K562 (cell line): ENCODE measurements at regions not wholly inside any gene's neighbourhood (a gene's known extent, or its start where the extent isn't known, plus 50 kb on each side); places are given as distances from the start of the nearest gene placed in this dataset.

Experiments used
- ARID1B ChIP-seq: fragments of 450-650 bp; IDR thresholded peaks from 2 replicates; pipeline ENCODE4 v1.6.1; 2016; ENCODE audit warnings: antibody characterized with exemption, mild to moderate bottlenecking, inconsistent platforms
- ATF7 ChIP-seq: fragments of 450-650 bp; IDR thresholded peaks from 2 replicates; pipeline ENCODE4 v1.7.1; 2014; ENCODE audit warnings: mild to moderate bottlenecking, moderate library complexity
- CBX3 ChIP-seq, 2 experiments: IDR thresholded peaks; 1 replicate in 1 of 2; 2 replicates in 1 of 2; pipeline ENCODE4 v1.6.1; 2012; ENCODE audit warnings: inconsistent platforms in 2 of 2, low read length in 2 of 2, borderline replicate concordance in 1 of 2, control low read depth in 1 of 2
- CHD1 ChIP-seq: fragments of 200-600 bp; sonication (generic); IDR thresholded peaks from one replicate; pipeline ENCODE4 v1.6.1; 2012; ENCODE audit warnings: mild to moderate bottlenecking, moderate library complexity, low read length, inconsistent platforms
- FOS ChIP-seq: IDR thresholded peaks from 3 replicates; pipeline ENCODE4 v1.6.1; 2011; ENCODE audit not compliant: insufficient read length; ENCODE audit errors: extremely low read depth
- FOXJ3 ChIP-seq: sonication (generic); formaldehyde crosslinking; IDR thresholded peaks from 2 replicates; pipeline ENCODE4 v1.4.0; 2020; ENCODE audit warnings: mild to moderate bottlenecking, missing genetic modification reagents
- HIVEP1 ChIP-seq: fragments of 250-450 bp; sonication (Bioruptor Pico); IDR thresholded peaks from 2 replicates; pipeline ENCODE4 v1.4.0; 2020; ENCODE audit warnings: mild to moderate bottlenecking
- MAFG ChIP-seq: fragments of 450-650 bp; conservative IDR thresholded peaks from 2 replicates; pipeline ENCODE4 v1.6.1; 2016; ENCODE audit warnings: missing genetic modification characterization, missing compliant biosample characterization
- MAZ ChIP-seq, 2 experiments: fragments of 450-650 bp in 1 of 2; sonication (generic) in 1 of 2; formaldehyde crosslinking; IDR thresholded peaks in 1 of 2; conservative IDR thresholded peaks in 1 of 2; 2 replicates each; pipeline versions ENCODE4 v1.4.0 to v1.5.0; 2020; ENCODE audit warnings: mild to moderate bottlenecking in 1 of 2, missing genetic modification reagents in 1 of 2
- NR2C2 ChIP-seq, 2 experiments: fragments of 200-800 bp in 1 of 2; sonication (Bioruptor generic) in 1 of 2; sonication (generic) in 1 of 2; formaldehyde crosslinking in 1 of 2; IDR thresholded peaks; 2 replicates each; pipeline versions ENCODE4 v1.6.1 to v1.8.0; 2016 to 2022; ENCODE audit warnings: mild to moderate bottlenecking in 1 of 2, missing compliant biosample characterization in 1 of 2, missing genetic modification characterization in 1 of 2, missing genetic modification reagents in 1 of 2
- RAD21 ChIP-seq, 2 experiments: fragments of 250-450 bp in 1 of 2; fragments of 450-650 bp in 1 of 2; sonication (Bioruptor Pico) in 1 of 2; formaldehyde crosslinking in 1 of 2; IDR thresholded peaks in 1 of 2; conservative IDR thresholded peaks in 1 of 2; 2 replicates each; pipeline versions ENCODE4 v1.4.0 to v1.8.0; 2020 to 2022; ENCODE audit warnings: mild to moderate bottlenecking in 2 of 2, moderate library complexity in 1 of 2
- RBM39 ChIP-seq: fragments of 200-400 bp; formaldehyde crosslinking; optimal IDR thresholded peaks from 2 replicates; pipeline ENCODE3; 2018; ENCODE audit warnings: low read depth, low read length
- TAF15 ChIP-seq: fragments of 200-400 bp; formaldehyde crosslinking; IDR thresholded peaks from 2 replicates; pipeline ENCODE4 v1.6.1; 2017; ENCODE audit warnings: mild to moderate bottlenecking, low read depth, low read length, moderate library complexity
- ZNF324 ChIP-seq: fragments of 250-450 bp; sonication (Bioruptor Pico); IDR thresholded peaks from 2 replicates; pipeline ENCODE4 v1.4.0; 2020; ENCODE audit warnings: mild to moderate bottlenecking
- TF ChIP-seq, protein P1 (sequence below): fragments of 450-650 bp; conservative IDR thresholded peaks from 2 replicates; pipeline ENCODE4 v1.6.1; 2016; ENCODE audit warnings: missing genetic modification characterization, low read depth, mild to moderate bottlenecking, missing compliant biosample characterization, moderate library complexity
- TF ChIP-seq, protein P2 (sequence below): fragments of 450-650 bp; formaldehyde crosslinking; IDR thresholded peaks from 2 replicates; pipeline ENCODE4 v1.4.0; 2022; ENCODE audit warnings: missing genetic modification characterization
- TF ChIP-seq, protein P3 (sequence below): fragments of 450-650 bp; IDR thresholded peaks from 2 replicates; pipeline ENCODE4 v1.6.1; 2017; ENCODE audit warnings: mild to moderate bottlenecking, moderate library complexity
- TF ChIP-seq, protein P4 (sequence below): sonication (generic); formaldehyde crosslinking; IDR thresholded peaks from 2 replicates; pipeline ENCODE4 v1.8.0; 2023; ENCODE audit warnings: mild to moderate bottlenecking, missing genetic modification reagents
- TF ChIP-seq, protein P5 (sequence below): sonication (generic); formaldehyde crosslinking; IDR thresholded peaks from 2 replicates; pipeline ENCODE4 v1.8.0; 2022; ENCODE audit warnings: missing genetic modification reagents, mild to moderate bottlenecking, borderline replicate concordance

DNA sequence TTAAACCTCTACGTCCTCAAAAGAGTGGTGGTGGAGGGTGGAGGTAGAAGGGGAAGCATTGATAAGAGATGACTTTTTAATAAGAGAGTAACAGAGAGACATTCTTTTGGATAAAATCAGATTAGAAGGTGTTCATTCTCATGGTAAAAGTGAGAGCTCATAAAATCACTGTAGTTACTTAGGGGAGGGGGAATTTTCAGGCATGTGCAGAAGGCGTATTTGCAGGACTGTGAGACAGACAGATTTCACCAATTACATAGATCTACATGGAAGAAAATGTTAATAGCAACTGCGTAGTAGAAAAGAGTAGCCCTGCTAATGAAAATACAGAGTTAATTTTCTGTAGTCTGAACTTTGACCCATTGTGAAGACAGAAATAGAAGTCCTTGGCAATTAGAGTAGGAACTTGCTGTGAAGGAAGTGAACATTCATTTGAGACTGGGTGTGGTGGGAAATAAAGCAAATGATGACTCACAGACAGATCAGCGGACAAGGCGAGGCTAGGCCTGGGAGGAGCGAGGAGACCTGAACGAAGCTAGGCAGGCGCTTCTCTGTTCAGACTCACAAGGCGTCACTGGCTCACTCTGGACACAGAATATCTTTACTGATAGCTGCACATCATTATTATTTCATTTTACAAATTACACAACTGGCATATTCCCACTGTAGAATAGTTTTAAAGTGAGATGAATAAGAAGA lies 57.2 kb upstream of the FAM9C start (continued):
- TF ChIP-seq, protein P1, sequence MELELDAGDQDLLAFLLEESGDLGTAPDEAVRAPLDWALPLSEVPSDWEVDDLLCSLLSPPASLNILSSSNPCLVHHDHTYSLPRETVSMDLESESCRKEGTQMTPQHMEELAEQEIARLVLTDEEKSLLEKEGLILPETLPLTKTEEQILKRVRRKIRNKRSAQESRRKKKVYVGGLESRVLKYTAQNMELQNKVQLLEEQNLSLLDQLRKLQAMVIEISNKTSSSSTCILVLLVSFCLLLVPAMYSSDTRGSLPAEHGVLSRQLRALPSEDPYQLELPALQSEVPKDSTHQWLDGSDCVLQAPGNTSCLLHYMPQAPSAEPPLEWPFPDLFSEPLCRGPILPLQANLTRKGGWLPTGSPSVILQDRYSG (tag), result no peak
- no peak for TF ChIP-seq HIVEP1 (CRISPR knock-in tag)
- TF ChIP-seq NR2C2 (CRISPR knock-in tag; IDR thresholded peaks at IDR 0.05), result 0 out of 2 replicates have a peak, but pooled peaks have one; percentile 33
- peak; percentile 91 for TF ChIP-seq NR2C2 (tag; IDR thresholded peaks at IDR 0.05)
- no peak for TF ChIP-seq ZNF324 (CRISPR knock-in tag)
- TF ChIP-seq CBX3 (IDR thresholded peaks at IDR 0.05; ENCODE audit: borderline replicate concordance in 1 of 2, low read length in 2 of 2), result 0 out of 3 replicates have a peak, but pooled peaks of 1 of the 2 experiments have one; percentile 31
- peak; percentile 58 for TF ChIP-seq FOS
- TF ChIP-seq, protein P2, sequence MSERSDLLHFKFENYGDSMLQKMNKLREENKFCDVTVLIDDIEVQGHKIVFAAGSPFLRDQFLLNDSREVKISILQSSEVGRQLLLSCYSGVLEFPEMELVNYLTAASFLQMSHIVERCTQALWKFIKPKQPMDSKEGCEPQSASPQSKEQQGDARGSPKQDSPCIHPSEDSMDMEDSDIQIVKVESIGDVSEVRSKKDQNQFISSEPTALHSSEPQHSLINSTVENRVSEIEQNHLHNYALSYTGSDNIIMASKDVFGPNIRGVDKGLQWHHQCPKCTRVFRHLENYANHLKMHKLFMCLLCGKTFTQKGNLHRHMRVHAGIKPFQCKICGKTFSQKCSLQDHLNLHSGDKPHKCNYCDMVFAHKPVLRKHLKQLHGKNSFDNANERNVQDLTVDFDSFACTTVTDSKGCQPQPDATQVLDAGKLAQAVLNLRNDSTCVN (CRISPR knock-in tag), result no peak
- TF ChIP-seq CHD1, result no peak
- TF ChIP-seq RBM39, result no peak
- no peak for TF ChIP-seq MAZ (CRISPR knock-in tag; conservative IDR thresholded peaks at IDR 0.05 in 1 of 2, IDR thresholded peaks at IDR 0.05 in 1 of 2)
- no peak for TF ChIP-seq RAD21 (CRISPR knock-in tag; conservative IDR thresholded peaks at IDR 0.05 in 1 of 2, IDR thresholded peaks at IDR 0.05 in 1 of 2)
- no peak for TF ChIP-seq TAF15
- 0 out of 2 replicates have a peak, but pooled peaks have one; percentile 22 for TF ChIP-seq ATF7
- TF ChIP-seq, protein P3, sequence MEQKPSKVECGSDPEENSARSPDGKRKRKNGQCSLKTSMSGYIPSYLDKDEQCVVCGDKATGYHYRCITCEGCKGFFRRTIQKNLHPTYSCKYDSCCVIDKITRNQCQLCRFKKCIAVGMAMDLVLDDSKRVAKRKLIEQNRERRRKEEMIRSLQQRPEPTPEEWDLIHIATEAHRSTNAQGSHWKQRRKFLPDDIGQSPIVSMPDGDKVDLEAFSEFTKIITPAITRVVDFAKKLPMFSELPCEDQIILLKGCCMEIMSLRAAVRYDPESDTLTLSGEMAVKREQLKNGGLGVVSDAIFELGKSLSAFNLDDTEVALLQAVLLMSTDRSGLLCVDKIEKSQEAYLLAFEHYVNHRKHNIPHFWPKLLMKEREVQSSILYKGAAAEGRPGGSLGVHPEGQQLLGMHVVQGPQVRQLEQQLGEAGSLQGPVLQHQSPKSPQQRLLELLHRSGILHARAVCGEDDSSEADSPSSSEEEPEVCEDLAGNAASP, result no peak
- TF ChIP-seq, protein P4, sequence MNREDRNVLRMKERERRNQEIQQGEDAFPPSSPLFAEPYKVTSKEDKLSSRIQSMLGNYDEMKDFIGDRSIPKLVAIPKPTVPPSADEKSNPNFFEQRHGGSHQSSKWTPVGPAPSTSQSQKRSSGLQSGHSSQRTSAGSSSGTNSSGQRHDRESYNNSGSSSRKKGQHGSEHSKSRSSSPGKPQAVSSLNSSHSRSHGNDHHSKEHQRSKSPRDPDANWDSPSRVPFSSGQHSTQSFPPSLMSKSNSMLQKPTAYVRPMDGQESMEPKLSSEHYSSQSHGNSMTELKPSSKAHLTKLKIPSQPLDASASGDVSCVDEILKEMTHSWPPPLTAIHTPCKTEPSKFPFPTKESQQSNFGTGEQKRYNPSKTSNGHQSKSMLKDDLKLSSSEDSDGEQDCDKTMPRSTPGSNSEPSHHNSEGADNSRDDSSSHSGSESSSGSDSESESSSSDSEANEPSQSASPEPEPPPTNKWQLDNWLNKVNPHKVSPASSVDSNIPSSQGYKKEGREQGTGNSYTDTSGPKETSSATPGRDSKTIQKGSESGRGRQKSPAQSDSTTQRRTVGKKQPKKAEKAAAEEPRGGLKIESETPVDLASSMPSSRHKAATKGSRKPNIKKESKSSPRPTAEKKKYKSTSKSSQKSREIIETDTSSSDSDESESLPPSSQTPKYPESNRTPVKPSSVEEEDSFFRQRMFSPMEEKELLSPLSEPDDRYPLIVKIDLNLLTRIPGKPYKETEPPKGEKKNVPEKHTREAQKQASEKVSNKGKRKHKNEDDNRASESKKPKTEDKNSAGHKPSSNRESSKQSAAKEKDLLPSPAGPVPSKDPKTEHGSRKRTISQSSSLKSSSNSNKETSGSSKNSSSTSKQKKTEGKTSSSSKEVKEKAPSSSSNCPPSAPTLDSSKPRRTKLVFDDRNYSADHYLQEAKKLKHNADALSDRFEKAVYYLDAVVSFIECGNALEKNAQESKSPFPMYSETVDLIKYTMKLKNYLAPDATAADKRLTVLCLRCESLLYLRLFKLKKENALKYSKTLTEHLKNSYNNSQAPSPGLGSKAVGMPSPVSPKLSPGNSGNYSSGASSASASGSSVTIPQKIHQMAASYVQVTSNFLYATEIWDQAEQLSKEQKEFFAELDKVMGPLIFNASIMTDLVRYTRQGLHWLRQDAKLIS (CRISPR knock-in tag), result no peak
- TF ChIP-seq FOXJ3 (CRISPR knock-in tag), result no peak
- TF ChIP-seq ARID1B, result peak; percentile 63
- no peak for TF ChIP-seq MAFG (tag)
- TF ChIP-seq, protein P5, sequence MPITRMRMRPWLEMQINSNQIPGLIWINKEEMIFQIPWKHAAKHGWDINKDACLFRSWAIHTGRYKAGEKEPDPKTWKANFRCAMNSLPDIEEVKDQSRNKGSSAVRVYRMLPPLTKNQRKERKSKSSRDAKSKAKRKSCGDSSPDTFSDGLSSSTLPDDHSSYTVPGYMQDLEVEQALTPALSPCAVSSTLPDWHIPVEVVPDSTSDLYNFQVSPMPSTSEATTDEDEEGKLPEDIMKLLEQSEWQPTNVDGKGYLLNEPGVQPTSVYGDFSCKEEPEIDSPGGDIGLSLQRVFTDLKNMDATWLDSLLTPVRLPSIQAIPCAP (CRISPR knock-in tag), result no peak
